ENCODE measurements at regions not wholly inside any gene's neighbourhood (a gene's known extent, or its start where the extent isn't known, plus 50 kb on each side); places are given as distances from the start of the nearest gene placed in this dataset.

DNA sequence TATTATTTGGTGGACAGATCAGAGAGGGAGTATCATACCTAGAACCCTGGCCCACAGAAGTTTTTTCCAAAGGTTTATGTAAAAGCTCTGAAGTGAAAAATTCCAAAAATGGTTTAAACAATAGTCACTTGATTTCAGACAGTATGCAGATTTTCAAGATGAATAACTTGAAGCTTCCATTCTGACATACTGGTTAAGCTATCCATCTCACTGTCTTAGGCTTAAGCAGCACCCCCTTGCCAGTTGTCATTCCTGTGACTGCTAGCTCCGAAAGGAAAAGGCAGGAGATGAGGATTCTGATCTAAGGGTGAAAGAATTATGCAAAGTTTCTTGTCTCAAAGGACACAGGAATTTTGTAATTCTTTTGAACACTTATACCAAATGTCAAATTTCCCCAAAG, 337.5 kb upstream of the THBS1 start:
- TF ChIP-seq POLR2A (IDR thresholded peaks at IDR 0.05): no peak
- TF ChIP-seq, protein P1, sequence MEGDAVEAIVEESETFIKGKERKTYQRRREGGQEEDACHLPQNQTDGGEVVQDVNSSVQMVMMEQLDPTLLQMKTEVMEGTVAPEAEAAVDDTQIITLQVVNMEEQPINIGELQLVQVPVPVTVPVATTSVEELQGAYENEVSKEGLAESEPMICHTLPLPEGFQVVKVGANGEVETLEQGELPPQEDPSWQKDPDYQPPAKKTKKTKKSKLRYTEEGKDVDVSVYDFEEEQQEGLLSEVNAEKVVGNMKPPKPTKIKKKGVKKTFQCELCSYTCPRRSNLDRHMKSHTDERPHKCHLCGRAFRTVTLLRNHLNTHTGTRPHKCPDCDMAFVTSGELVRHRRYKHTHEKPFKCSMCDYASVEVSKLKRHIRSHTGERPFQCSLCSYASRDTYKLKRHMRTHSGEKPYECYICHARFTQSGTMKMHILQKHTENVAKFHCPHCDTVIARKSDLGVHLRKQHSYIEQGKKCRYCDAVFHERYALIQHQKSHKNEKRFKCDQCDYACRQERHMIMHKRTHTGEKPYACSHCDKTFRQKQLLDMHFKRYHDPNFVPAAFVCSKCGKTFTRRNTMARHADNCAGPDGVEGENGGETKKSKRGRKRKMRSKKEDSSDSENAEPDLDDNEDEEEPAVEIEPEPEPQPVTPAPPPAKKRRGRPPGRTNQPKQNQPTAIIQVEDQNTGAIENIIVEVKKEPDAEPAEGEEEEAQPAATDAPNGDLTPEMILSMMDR (IDR thresholded peaks at IDR 0.05): no peak

All from lower leg skin (tissue), 3 donors.